ENCODE measurements at regions not wholly inside any gene's neighbourhood (a gene's known extent, or its start where the extent isn't known, plus 50 kb on each side); places are given as distances from the start of the nearest gene placed in this dataset.
"Not testable (repeated sequence)": the region's sequence is repeated elsewhere in the genome, so short reads cannot be mapped to it uniquely, and the experiment has no call there.

DNA sequence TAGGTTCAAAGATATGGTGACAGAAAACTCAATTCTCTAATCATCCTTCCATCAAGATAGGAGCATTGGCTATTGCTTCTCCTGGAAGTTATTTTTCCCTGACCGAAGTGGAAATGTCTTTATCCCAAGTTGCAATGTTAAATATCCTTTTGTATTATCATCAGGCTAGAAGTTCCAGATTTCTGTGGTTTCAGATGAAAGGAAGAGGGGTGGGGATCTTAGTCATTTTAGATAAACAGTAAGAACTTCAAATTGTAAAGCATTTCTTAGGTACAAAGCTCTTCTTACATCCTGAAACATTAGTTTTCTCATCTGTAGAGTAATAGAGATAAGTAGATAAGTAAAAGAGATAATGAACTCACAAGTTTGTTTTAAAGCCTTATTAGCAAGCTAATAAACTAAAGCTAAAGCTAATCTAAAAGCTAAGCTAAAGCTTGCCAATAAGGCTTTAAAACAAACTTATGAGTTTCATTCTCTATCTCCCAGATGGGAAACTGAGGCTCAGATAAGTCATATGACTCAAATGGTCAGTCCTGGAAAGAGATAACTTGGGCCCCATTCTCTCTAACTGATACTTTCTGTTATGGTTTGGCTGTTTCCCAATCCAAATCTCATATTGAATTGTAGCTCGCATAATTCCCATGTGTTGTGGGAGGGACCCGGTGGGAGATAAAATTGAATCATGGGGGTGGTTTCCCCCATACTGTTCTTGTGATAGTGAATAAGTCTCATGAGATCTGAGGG is 99.2 kb upstream of the KCNK2 start:
- DNase-seq (ENCODE audit: low spot score): peak; percentile 70

DNA sequence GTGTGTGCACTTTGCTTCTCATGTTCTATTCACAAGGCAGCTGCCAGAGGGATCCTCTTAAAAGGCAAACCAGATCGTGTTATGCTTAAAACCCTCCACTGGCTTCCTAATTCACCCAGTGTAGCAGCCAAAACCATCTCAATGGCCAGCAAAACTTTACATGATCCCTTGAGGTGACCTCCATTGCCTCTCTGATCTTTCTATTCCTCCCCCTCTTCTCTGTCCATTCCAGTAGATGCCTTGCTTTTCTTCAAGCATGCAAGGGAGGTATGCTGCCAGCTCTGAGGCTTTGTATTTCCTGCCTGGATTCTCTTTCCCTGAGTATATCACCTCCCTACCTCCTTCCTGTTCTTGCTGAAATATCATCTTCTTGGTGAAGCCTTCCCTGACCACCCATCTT is 93.2 kb upstream of the KCNK2 start:
- peak; percentile 40 for DNase-seq (ENCODE audit: low spot score)

DNA sequence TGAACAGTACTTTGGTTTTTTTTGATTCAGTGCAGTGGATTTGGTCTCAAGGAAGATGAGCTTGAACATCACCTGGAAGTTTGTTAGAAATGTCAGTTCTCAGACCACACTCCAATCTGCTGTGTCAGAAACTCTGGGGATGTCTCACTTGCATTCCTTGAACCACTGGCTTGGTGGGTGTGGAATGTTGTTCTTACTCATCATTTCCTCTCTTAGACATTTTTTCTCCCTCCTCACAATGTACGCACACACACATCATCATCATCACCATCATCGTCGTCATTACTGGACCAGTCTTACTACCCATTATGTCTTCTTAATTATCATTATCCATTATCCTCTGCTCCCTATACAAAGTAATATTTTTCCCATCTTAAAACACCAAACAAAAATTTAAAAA is 91.9 kb upstream of the KCNK2 start:
- DNase-seq (ENCODE audit: low spot score): peak; percentile 95

DNA sequence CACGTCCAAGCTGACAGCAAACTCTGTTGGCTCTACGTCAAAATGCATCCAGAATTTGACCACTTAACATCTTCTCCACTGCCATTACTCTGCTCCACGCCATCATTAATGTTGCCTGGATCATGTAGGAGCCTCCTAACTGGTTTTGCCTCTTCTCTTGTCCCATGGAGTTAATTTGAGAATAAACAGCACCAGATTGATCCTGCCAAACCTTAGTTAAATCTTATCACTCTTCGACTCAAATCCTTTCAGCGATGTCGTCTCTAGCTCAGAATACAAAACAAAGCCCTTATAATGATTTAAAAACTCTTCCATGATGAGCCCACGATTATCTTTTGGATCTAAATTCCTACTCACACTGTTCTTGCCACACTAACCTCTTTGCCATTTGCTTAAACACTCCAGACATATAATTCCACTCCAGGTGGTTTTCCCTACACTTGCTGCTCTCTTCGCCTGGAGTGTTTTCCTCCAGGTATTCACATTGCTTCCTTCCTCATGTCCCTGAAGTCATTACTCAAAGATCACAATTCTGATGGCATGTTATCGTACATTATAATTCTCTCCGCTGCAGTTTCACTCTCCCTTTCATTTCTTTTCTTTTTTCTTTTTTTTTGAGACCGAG is 90.7 kb upstream of the KCNK2 start:
- no peak for DNase-seq (ENCODE audit: low spot score)

DNA sequence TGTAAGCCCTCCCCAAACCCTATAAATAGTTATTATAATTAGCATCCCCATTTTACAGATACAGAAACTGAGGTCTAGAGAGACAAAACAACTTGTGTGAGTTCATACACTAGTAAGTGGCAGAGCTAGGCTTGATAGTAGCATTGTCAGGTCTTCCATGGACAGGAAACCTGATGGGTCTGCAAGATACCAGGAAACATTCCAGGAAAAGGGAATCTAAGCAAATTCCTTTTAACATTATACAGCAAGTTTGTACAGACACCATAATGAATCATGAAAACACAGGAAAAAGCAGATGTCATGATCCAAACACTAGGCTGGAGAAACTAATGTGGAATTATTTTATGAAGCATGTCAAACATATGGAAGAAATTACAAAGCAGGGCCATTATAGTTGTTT is 89.1 kb upstream of the KCNK2 start:
- no peak for DNase-seq (ENCODE audit: low spot score)

DNA sequence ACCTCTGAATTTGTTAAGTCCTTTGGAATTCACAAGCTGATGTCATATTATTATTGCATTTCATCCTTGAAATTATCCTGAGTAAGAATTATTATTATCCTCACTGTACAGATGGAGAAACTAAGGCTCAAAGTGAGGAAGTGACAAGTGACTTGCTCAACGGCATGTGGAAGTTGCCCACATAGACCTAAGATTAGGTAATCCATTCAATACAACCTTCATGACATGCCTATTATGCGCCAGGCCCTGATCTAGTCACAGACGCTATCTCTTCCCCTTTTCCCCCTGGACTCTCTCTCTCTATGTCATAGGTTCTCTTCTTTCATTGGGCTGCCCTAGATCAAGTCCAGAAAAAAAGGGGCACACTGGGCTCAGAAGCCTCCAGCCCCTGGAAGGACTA is 84.9 kb upstream of the KCNK2 start:
- DNase-seq (ENCODE audit: low spot score): no peak

DNA sequence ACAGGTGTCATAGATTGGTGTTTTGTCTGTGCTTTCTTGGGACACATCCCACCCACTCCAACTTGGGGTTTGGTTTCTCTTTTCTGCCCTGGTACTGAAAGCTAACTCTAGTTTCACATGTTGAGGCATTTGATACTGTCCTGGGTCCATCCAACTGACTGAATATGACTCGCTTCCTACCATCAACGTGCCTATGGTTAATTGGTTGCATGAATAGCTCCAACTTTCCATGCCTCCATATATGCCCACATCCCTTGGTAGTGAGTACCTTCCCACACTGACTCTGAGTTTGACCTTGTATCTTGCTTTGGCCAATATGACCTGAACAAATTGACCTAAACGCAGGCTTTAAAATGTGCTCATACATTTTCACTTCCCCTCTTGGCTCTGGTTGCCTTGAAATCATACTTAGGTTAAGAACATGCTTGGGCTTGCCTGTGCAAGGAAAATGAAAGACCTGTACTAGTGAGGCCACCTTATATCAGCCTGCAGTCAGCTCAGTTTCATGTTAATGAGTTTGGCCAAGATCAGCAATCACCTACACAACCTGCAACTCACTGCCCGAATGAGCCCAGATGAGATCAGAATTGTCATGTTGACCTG is 81.0 kb upstream of the KCNK2 start:
- no peak for DNase-seq (ENCODE audit: low spot score)

DNA sequence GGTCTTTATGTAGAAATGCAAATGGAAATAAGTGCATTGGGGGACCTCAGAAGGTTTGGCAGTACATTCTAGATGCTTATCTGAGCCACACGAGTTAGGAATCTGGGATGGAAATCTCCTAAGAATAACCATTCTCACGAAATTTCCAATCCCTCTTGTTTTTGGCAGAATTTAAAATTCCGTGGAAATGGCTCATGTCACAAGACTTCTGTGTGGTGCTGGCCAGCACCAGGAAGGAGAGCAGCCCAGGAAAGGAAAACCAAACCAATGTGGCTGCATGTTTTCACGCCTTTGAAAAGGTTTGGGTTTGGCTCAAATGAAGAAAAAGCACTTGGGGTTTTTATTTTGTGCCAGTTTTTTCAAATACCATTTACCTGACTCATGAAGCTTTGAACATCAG is 80.1 kb upstream of the KCNK2 start:
- peak; percentile 25 for DNase-seq (ENCODE audit: low spot score)

DNA sequence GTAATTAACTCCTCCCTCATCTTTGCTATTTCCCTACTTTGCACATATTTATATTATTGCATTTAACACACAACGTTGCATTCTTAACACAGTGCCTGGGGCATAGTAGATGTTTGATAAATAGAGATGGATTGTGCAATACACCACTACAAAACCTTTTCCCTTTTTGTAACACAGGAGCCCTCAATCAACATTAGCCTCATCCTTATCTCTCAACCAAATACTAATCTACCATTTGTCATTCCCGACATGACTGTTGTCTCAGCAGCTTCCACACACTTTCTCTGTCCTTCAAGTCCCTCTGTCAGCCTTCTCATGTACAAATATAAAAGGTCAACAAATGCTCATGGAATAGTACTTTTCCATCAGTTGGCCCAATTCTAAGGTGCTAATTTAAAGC is 78.9 kb upstream of the KCNK2 start:
- no peak for DNase-seq (ENCODE audit: low spot score)

DNA sequence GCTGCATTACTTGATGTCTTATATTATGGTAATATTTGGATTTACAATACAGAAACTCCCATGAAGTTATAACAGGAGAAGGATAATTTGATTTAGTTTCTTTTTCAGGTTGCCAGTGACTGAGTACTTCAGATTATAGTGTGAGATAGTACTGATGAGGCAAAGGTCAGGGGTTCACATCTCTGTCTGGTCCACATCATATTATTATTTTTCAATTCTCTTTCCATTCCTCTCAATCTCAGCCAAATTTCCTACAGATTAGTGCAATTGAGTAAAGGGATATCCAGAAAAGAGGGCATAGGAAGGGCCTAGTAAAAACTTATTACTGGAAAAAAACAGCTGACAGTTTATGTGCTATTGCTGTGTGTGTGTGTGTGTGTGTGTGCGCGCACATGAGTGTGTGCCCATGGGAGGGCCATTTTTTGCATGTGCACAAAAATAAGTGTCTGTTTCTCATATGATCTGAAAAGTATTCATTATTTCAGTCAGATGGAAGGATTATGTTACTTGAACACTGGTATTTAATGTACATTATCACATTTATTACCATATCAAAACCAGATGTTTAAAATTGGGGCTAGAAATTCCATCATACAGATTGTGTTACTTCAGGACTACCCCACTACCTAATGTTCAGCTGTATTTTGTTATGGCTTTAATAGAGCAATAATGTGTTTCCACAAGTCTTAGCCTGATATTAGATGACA is 78.3 kb upstream of the KCNK2 start:
- DNase-seq (ENCODE audit: low spot score): no peak

DNA sequence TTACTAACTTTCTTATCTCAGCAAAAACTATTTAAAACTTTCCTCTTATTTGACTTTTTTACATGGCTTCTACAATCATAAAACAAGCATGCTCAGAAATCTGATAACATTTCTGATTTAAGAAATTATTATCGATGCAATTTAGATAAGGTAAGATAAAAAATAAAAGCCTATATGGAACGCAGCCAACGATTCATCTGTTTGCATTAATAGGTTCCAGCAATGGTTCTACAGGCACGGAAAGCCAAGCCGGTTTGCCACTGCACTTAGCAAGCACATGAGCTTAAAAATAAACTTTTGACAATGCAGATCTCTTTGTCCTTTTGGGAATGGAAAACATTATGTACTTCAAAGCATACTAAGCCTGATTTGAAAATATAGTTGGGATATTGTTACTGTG is 77.5 kb upstream of the KCNK2 start:
- DNase-seq (ENCODE audit: low spot score): no peak

DNA sequence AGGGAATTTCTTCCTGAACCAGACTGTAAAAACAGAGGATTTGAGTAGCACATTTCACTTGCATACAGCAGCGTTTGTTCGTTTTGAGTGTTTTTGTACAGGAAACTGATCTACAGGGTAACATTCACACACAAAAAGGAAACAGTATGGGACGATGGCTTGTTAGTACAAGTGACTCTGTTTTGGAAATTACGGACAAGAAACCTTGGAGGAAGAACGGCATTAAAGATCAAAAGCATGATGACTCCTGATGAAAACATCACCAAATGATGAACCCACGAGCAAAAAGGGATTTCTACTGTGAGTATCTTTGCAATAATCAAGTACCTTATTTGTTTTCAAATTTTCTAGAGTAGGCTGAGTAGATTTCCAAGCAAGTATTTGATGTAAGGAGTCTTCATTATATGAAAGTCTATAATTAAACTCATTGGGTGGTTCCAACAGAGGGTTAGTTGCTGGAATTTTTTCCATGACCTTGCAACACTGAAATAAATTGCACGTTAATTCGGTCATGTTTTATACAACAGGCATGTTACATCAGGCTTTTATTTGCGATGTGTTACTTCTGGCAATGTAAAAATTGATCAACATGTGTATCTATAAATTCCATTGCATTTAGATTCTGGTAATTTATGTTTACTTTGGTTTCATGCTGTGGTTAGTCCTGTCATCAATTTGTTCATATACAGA is 76.7 kb upstream of the KCNK2 start:
- DNase-seq (ENCODE audit: low spot score): no peak

DNA sequence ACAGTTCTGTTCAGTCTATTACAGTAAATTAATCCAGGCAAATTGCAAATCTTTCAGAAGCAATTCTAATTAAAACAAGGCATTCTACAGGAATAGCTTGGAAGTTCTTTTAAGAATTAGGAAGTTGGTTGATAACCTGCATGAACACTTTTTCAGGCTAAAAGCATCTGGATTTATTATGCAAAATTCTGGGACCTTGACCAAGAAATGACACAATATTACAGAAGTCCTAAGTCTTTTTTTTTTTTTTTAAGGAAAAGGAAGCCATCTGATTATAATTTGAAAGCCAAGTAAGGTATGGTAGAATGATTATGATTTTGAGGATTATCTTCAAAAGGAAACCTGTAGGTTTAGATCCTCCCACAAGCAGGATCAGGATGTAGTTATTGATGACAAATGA is 74.7 kb upstream of the KCNK2 start:
- DNase-seq (ENCODE audit: low spot score): no peak

DNA sequence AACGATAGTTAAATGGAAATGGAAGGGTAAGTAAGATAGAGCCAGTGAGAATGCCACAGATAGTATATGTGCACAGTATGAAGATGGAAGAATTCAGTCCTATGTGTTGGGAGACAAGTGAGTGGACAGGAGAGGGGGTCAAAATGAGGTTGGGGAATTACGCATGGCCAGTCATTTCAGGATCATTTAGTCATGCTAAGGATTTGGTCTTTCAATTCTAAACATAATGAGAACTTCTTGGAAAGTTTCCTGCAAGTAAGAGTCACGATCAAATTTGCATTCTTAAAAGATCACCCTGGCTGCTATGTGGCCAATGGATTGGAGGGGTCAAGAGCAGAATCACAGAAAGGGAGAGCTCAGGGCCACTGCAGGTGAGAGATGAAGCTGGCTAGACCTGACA is 64.0 kb upstream of the KCNK2 start:
- no peak for DNase-seq (ENCODE audit: low spot score)

DNA sequence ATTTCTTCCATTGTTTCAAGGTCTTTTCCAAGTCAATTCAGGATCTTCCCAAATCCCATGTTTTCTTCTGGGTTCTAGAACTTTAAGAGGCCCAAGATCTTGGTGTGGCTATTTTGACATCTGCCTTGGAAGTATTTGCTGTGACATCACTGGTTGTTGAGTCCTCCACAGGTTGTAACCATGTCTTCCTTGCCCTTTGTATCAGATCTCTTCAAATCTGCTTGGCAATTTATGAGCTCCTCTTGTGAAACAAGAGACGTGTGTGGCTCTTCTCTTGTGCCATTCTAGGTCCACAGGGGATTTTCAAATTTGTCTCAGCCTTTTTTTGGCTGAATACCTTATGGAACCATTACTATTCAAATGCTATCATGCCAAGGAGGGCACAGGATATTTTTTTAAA is 60.3 kb upstream of the KCNK2 start:
- no peak for DNase-seq (ENCODE audit: low spot score)

DNA sequence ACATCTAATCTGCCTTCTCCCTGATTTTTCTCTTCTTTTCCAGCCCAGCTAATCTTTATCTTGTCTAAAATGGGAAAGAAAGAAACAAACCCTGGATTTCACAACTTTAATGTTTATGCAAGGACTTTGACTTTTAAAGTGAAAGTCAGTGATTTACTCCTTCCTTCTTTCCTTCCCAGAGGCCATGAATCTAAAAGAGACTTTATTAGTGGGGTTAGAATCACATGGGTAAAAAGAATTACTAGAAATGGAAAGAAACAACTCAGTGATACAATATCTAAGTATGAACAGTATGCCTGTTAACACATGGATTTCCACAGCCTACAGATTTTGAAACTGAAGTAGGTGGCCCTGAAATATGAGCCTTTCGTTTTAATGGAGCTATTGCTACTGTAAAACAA is 59.8 kb upstream of the KCNK2 start:
- no peak for DNase-seq (ENCODE audit: low spot score)

DNA sequence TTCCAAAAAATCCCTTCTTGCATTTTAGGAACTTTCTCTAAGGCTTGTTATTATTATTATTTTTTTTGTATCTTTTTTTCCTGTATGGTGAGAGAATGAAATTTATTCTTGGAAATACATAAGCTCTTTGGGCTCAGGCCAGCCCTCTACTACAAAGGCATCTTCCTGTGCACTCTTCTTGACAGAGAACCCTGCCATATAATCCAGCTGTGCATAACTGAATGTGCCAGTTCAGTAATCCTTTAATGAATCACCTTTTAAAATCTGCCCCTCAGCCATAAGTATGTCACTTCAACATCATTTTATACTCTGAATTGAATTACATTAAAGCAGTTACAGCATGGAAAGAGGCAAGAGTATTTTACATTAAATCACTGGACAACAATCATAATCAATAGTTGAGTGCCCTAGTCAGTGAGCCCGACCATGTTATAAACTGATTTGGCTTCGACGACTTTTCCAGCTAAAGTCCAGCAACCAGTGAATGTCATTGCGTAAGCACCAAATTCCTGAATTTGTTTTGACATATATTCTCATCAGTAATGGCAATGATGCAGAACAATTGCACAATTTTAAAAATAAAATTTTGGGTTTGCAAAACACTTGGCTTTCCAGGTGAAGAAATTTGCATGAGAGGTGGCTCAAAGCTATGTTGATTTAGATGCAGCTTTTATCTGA is 59.2 kb upstream of the KCNK2 start:
- DNase-seq (ENCODE audit: low spot score): no peak

DNA sequence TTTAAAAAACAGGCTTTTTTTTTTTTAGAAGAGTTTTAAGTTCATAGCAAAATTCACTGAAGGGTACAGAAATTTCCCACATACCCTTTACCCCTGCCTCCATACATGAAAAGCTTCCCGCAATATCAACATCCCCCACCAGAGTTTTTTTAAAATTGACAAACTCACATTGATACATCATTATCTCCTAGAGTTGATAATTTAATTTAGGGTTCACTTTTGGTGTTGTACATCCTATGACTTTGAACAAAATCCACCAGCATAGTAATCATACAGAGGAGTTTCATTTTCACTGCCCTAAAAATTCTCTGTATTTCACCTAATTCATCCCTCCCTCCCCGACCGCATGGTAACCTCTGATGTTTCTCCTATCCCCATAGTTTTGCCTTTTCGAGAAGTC is 53.6 kb upstream of the KCNK2 start:
- DNase-seq (ENCODE audit: low spot score): no peak

DNA sequence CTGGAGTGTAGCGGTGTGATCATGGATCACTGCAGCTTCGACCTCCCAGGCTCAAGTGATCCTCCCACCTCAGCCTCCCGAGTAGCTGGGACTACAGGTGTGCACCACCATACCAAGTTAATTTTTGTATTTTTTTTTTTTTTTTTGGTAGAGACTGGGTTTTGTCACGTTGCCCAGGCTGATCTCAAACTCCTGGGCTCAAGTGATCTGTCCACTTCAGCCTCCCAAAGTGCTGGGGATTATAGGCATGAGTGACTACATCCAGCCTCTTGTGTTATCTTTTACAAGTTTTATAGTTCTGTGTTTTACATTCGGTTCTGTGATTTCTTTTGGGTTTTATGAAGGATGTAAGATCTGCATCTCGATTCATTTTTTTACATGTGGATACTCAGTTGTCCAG is 52.0 kb upstream of the KCNK2 start:
- not testable (repeated sequence) for DNase-seq (ENCODE audit: low spot score)

DNA sequence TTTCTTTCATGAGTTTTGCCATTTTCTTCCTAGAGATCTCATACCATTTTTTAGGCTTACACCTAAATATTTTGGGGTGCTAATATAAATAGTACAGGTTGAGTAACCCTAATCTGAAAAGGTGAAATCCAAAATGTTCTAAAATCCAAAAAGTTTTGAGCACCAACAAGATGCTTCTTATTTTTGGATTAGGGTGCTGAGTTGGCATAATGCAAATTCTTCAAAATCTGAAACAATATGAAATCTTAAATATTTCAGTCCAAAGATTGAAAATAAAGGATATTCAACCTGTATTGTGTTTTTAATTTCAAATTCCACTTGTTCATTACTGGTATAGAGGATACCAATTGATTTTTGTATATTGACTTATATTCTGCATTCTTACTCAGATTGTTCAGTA is 51.1 kb upstream of the KCNK2 start:
- DNase-seq (ENCODE audit: low spot score): no peak
